Caki2 (cell line): ENCODE measurements at regions not wholly inside any gene's neighbourhood (a gene's known extent, or its start where the extent isn't known, plus 50 kb on each side); places are given as distances from the start of the nearest gene placed in this dataset.

Experiments
- DNase-seq: peaks from one replicate; pipeline ENCODE4 v3.0.0-alpha.2; 2015; ENCODE audit warnings: low read depth
- in situ Hi-C: cut with HindIII; loops from 2 replicates; pipeline ENCODE4 v1.10.0; 2016; ENCODE audit warnings: low sequenced_read_pairs, low pct_unique_long_range_greater_than_20kb, mixed read lengths

- in situ Hi-C loops, result no loop called here
- DNase-seq, result no peak
Observed at GRCh38 chr6:150725795-150726194, 126.1 kb downstream of the PLEKHG1 start.

DNA sequence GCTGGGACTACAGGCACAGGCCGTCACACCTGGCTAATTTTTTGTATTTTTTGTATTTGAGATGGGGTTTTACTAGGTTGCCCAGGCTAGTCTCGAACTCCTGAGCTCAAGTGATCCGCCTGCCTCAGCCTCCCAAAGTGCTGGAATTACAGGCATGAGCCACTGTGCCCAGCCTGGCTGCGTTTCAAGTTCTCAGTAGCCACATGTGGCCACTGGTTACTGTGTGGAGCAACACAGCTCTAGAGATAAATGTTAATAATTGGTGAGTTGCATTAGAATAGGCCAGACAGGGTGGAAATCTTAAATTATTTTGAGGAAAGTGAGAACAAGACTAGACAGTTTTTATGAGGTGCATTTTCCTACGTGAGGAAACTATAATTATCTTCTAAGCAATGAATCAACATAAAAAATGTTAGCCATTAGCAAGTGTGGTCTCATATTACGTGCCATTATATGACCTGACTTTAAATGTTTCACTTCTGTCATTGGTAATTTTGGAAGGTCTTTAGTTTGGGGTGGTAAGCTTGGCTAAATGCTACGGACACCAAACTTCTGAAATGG lies 129.6 kb downstream of the PLEKHG1 start:
- in situ Hi-C loops, result no loop called here
- no peak for DNase-seq

GRCh38 chr6:150730801-150731457 lies 131.2 kb downstream of the PLEKHG1 start:
- DNase-seq, result no peak
- in situ Hi-C loops, result no loop called here

DNA sequence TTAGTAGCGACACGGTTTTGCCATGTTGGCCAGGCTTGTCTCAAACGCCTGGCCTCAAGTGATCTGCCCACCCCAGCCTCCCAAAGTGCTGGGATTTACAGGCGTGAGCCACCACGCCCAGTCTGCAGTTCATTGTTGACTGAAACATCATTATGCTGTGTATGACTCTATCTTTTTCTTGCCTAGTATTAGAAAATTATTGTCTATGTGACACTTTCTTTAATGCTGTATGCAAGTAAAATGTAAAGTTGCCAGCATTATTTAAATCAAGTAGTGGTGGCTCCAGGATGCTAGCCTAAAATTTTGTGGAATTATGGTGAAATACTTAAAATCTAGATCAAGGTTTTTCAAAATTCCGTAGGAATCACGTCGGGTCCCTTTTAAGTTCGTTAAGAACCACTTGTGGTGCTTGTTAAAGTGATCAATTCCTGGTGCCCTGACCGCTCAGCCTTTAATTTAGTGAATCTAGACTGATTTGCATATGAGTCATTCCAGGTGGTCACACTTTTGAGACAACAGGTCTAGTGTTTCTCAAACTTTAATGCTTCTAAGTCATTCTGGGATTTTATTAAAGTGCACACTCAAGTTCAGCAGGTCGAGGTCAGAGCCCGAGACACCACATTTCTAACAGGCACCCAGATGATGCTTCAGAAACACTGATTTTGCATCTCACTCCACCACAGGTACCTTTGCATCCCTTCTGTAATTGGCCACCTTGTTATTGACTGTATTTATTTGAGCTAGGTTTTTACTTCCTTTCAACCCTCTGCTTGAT lies 132.6 kb upstream of the MTHFD1L start:
- in situ Hi-C loops, result no loop called here
- no peak for DNase-seq

DNA sequence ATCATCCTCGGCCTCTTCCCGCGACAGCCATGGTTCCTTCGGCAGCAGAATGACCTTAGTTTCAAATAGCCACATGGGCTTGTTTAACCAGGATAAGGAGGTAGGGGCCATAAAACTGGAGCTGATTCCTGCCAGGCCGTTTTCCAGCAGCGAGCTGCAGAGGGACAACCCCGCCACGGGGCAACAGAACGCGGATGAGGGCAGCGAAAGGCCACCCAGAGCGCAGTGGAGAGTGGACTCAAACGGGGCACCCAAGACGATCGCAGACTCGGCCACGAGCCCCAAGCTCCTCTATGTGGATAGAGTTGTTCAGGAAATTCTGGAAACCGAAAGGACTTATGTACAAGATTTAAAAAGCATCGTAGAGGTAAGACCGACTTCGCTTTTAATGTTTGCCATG lies 131.8 kb upstream of the MTHFD1L start:
- DNase-seq, result no peak
- in situ Hi-C loops, result no loop called here

- no peak for DNase-seq
- in situ Hi-C loops, result no loop called here
Observed at GRCh38 chr6:150734235-150734634, 131.3 kb upstream of the MTHFD1L start.

- in situ Hi-C loops, result no loop called here
- DNase-seq, result no peak
Observed at GRCh38 chr6:150735341-150735851, 130.1 kb upstream of the MTHFD1L start.

- in situ Hi-C loops, result no loop called here
Observed at GRCh38 chr6:150738092-150738629, 127.3 kb upstream of the MTHFD1L start.

GRCh38 chr6:150739711-150740349 lies 125.7 kb upstream of the MTHFD1L start:
- in situ Hi-C loops, result no loop called here
- no peak for DNase-seq

More at GRCh38 chr6:150738092-150738629, 127.3 kb upstream of the MTHFD1L start:
- DNase-seq, result no peak

GRCh38 chr6:150740453-150740852 lies 125.0 kb upstream of the MTHFD1L start:
- in situ Hi-C loops, result no loop called here
- DNase-seq, result no peak

DNA sequence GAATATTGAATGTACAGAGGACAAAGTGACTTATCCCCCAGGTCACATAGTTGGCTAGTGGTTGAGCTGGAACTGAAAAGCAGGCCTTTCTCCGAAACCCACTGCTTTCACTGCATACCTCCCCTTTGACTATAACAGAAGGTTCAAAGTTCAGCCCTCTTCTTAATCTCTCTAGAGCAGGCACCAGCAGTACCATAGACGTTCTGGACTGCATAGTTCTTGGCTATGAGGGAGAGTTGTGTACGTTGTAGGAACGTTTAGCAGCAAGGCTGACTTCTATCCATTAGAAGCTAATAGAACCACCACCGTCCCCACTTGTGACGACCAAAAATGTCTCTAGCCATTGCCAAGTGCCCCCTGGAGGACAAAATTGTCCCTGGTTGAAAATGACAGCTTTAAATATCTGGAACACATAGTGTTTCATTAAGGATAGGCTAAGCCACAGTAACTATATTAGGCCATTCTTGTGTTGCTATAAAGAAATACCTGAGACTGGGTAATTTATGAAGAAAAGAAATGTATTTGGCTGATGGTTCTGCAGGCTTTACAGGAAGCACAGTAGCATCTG lies 123.8 kb upstream of the MTHFD1L start:
- in situ Hi-C loops, result no loop called here
- DNase-seq, result no peak

- in situ Hi-C loops, result no loop called here
- DNase-seq, result no peak
Observed at GRCh38 chr6:150744522-150745260, 120.8 kb upstream of the MTHFD1L start.

GRCh38 chr6:150745896-150746295 lies 119.6 kb upstream of the MTHFD1L start:
- DNase-seq, result no peak
- in situ Hi-C loops, result no loop called here

DNA sequence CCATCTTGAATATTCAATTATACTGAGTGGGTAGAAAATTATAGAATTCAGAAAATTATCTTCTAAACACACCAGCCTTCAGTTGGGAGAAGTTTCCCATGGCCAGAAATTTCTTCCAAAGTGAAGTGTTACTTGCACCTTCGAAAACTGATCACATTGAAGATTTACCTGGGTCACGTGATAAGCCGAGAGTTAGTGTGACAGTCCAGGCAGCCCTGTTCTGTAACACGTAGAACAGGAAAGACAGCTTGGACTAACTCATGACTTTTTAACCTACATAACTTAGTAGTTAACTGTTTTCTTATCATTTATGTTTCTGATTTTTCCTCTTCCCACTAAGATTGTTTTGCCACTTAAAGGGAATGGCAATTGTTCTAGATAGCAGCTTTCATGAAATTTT lies 118.3 kb upstream of the MTHFD1L start:
- in situ Hi-C loops, result no loop called here

DNA sequence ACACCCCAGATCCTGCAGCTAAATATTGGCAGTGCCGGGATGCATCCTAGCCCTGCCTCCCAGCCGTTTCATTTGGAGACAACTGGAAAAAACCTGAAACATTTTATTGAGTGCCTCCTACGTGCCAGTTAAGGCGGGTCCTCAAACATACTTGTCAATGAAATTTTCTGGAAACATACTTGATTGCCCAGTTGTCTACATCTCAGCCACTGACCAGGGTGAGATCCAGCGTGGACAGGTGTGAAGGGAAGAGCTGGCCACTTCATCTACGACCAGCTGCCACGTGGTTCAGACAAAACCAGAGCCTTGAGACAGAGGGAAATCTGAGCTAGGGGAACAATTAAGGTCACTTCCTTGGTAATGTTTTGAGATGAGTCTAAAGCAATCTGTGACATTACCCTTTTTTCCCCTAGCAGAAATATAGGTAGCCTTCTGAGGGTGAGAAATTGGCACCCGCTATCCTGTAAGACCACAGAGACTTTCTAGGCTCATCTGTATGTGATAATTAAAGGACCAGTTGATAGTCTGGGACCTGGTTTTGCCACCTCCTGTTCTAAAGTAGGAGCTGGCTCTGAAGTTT lies 116.3 kb upstream of the MTHFD1L start:
- no peak for DNase-seq
- in situ Hi-C loops, result no loop called here

More for the DNA sequence above, 118.3 kb upstream of the MTHFD1L start:
- no peak for DNase-seq

DNA sequence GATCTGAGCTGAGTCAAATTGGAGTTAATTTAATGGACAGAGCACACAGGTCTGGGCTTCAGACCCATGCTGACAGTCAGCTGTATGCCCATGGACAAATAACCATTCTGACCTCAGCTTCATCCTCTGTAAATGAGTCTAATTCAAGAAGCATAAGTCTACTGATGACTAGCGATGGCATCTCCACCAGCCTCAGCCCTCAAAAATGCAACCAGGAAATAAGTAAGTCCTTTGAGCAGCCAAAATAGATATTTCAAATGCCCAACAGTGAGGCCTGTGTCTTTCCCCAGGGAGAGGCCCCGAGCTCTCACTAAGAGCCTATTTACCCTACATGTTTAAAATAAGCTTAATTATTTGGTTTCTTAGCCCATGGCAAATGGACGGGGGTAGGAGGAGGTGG lies 114.2 kb upstream of the MTHFD1L start:
- no peak for DNase-seq

GRCh38 chr6:150752409-150752808 lies 113.1 kb upstream of the MTHFD1L start:
- no peak for DNase-seq
- in situ Hi-C loops, result no loop called here

More for the DNA sequence above, 114.2 kb upstream of the MTHFD1L start:
- in situ Hi-C loops, result no loop called here
